PC-9 (cell line): ENCODE measurements at regions not wholly inside any gene's neighbourhood (a gene's known extent, or its start where the extent isn't known, plus 50 kb on each side); places are given as distances from the start of the nearest gene placed in this dataset.

Experiments used
- BruUV-seq: library from RNA; stranded (reverse); fragments of 400-500 nt; replicated peaks from 2 replicates; lab custom pipeline; 2021; lab: Mats Ljungman, UMichigan
- CTCF ChIA-PET: fragments of 300-600 bp; sonication (Branson Sonifier 250); formaldehyde crosslinking; loops from one replicate; lab custom pipeline; 2022; ENCODE audit warnings: antibody characterized with exemption; lab: Charles Lee
- POLR2A ChIA-PET: fragments of 300-600 bp; sonication (Branson Sonifier 250); formaldehyde crosslinking; loops from one replicate; lab custom pipeline; 2022; ENCODE audit warnings: antibody characterized with exemption; ENCODE audit not compliant: unreplicated experiment; lab: Charles Lee
- DNase-seq, 2 experiments: peaks; one replicate each; pipeline versions ENCODE4 v3.0.0 to v3.0.0-alpha.2; 2015 to 2022; ENCODE audit warnings: mixed read lengths in 1 of 2
- H2AFZ ChIP-seq: fragments of 200-600 bp; sonication (generic); 2 replicates; pipeline ENCODE4 v1.8.1; 2017; ENCODE audit warnings: antibody characterized with exemption
- H3F3A ChIP-seq: fragments of 200-600 bp; sonication (generic); 2 replicates; pipeline ENCODE4 v1.8.1; 2017; ENCODE audit warnings: antibody characterized with exemption, mild to moderate bottlenecking, low read depth; ENCODE audit not compliant: insufficient read depth
- H3K27ac ChIP-seq: fragments of 200-600 bp; sonication (generic); 2 replicates; pipeline ENCODE4 v1.6.1; 2016; ENCODE audit warnings: mixed run types
- H3K27me3 ChIP-seq: fragments of 200-600 bp; sonication (generic); 2 replicates; pipeline ENCODE4 v1.6.1; 2016; ENCODE audit warnings: low read depth, mixed run types; ENCODE audit not compliant: insufficient read depth
- H3K36me3 ChIP-seq: fragments of 200-600 bp; sonication (generic); 2 replicates; pipeline ENCODE4 v1.6.1; 2016; ENCODE audit warnings: low read depth, mixed run types
- H3K4me1 ChIP-seq: fragments of 200-600 bp; sonication (generic); replicated peaks from 2 replicates; pipeline ENCODE4 v1.6.1; 2016; ENCODE audit warnings: mixed run types; ENCODE audit not compliant: insufficient read depth
- H3K4me2 ChIP-seq: fragments of 200-600 bp; sonication (generic); 2 replicates; pipeline ENCODE4 v1.6.1; 2017; ENCODE audit warnings: mixed run types
- H3K4me3 ChIP-seq: fragments of 200-600 bp; sonication (generic); 2 replicates; pipeline ENCODE4 v1.6.1; 2016; ENCODE audit warnings: mixed run types
- H3K79me2 ChIP-seq: fragments of 200-600 bp; sonication (generic); 2 replicates; pipeline ENCODE4 v1.6.1; 2017; ENCODE audit warnings: low read depth, mixed run types
- H3K9me2 ChIP-seq: fragments of 200-600 bp; sonication (generic); 2 replicates; pipeline ENCODE4 v1.8.1; 2017; ENCODE audit warnings: mild to moderate bottlenecking; ENCODE audit not compliant: insufficient read depth
- H3K9me3 ChIP-seq: fragments of 200-600 bp; sonication (generic); 2 replicates; pipeline ENCODE4 v1.8.1; 2016; ENCODE audit warnings: low read depth; ENCODE audit not compliant: insufficient read depth
- H4K20me1 ChIP-seq: fragments of 200-600 bp; sonication (generic); 2 replicates; pipeline ENCODE4 v1.8.1; 2017; ENCODE audit not compliant: insufficient read depth
- CTCF ChIP-seq: fragments of 200-600 bp; sonication (generic); conservative IDR thresholded peaks from 2 replicates; pipeline ENCODE4 v1.6.1; 2017; ENCODE audit warnings: mixed run types, antibody characterized with exemption, mild to moderate bottlenecking, moderate library complexity
- EZH2 ChIP-seq: fragments of 200-600 bp; sonication (generic); IDR thresholded peaks from 2 replicates; pipeline ENCODE4 v1.8.0; 2017; ENCODE audit warnings: antibody characterized with exemption, low read depth
- intact Hi-C: fragments of 100-400 bp; cut with micrococcal nuclease; formaldehyde crosslinking; loops from one replicate; pipeline ENCODE4 v1.10.0; 2022; ENCODE audit not compliant: unreplicated experiment

DNA sequence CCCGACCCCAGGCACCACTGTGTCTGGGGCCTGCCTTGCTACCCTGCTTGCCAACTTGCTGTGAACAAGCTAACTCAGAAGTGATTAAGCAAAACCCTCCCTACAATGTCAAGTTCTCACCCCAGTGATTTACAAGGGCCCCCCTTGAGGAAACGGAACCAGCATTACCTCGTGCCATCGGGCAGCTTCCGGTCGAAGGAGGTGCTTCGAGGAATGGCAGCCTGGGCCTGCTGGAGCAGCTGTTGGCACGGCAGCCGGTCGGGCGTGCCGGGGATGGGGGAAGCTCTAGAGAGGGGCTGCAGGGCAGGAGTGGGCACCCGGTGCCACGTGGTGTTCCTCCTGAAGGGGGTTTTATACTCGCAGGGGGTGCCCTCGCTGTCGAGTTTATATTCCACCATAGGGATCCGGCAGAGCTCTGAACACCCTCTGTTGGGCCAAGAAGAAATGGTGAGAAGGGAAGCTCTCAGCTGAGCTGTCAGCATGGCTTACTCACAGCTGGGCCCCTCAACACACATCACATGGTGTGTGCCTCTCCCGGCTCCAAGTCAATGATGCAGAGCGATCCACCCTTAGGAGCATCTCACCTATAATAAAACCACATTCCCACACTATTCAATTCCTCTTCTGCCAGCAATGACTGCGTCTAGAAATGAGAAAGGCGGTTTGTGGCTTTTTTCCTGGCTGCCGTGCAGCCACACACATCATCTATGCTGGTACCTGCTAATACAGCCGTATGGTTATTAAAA, 184.4 kb downstream of the SIPA1L2 start:
- no peaks in the 10 kb centered on the region for H3K9me3 ChIP-seq
- H3F3A ChIP-seq = no peaks in the 10 kb centered on the region
- H3K4me2 ChIP-seq = no peak overlapping the region
- POLR2A ChIA-PET = interaction anchor here (0.7 kb wide), 1 partner anchor 493 kb away, joined by 4 read pairs; no protein-coding TSS in a partner anchor
- intact Hi-C loops = no loop called here
- H3K27ac ChIP-seq = no peak overlapping the region
- H4K20me1 ChIP-seq = no peaks in the 10 kb centered on the region
- BruUV-seq = no TSS peak
- DNase-seq = no peak
- no peaks in the 10 kb centered on the region for H3K27me3 ChIP-seq
- H3K4me3 ChIP-seq = no peak overlapping the region
- CTCF ChIA-PET = no interaction called here
- H3K4me1 ChIP-seq = no peaks in the 10 kb centered on the region
- no peaks in the 10 kb centered on the region for H3K79me2 ChIP-seq
- no peak overlapping the region for H2AFZ ChIP-seq
- H3K36me3 ChIP-seq = no peaks in the 10 kb centered on the region
- TF ChIP-seq EZH2 (no peak), CTCF (no peak)
- H3K9me2 ChIP-seq = no peaks in the 10 kb centered on the region

DNA sequence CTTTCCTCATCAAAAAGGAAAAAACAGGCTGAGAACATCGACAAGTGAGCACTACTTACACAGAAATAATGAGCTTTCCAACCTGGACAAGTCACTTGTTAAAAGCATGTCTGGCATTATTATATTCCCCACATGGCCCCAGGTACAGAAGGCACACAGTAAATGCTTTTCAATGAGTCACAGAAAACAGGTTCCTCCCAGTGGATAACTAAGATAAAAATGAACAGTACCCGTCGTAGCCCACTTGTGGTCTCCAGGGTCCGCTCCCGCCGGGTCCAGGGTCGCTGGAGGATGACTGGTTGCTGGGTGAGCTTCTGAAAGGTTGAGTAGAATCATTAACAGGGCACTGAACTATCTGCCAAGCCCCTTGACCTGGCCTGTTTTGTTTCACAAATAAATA, 186.6 kb downstream of the SIPA1L2 start:
- DNase-seq = no peak
- Histone ChIP-seq H3K4me2 (no peak overlapping the region), H3K27me3 (no peaks in the 10 kb centered on the region), H3K9me3 (no peaks in the 10 kb centered on the region), H4K20me1 (no peaks in the 10 kb centered on the region), H3K27ac (no peak overlapping the region), H3K4me3 (no peak overlapping the region), H2AFZ (no peak overlapping the region), H3F3A (no peaks in the 10 kb centered on the region), H3K36me3 (no peaks in the 10 kb centered on the region), H3K9me2 (no peaks in the 10 kb centered on the region), H3K4me1 (no peaks in the 10 kb centered on the region), H3K79me2 (no peaks in the 10 kb centered on the region)
- intact Hi-C loops = no loop called here
- BruUV-seq = no TSS peak
- ChIA-PET POLR2A (no interaction called here), CTCF (no interaction called here)
- TF ChIP-seq EZH2 = no peak
- TF ChIP-seq CTCF = no peak

DNA sequence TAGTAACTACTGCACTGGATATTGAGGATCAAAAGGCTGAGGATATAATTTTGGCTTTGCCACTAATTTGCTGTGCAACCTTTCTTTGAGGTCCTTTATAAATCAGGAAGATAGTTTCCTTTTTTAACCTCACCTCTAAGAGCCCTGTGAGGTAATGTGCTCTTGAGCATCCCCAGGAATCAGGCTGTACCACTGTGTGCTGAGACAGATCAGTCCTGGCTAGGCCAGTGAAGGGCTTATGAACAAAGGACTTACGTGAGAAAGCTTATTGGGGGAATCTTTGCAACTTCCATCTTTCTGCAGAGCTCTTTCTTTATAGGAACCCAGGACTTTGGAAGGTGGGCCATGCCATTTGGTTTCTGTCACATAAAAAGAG, 188.9 kb downstream of the SIPA1L2 start:
- no peaks in the 10 kb centered on the region for H3K27me3 ChIP-seq
- H3K79me2 ChIP-seq = no peaks in the 10 kb centered on the region
- no peak overlapping the region for H3K4me2 ChIP-seq
- intact Hi-C loops = no loop called here
- no peak overlapping the region for H3K27ac ChIP-seq
- BruUV-seq = no TSS peak
- no peaks in the 10 kb centered on the region for H4K20me1 ChIP-seq
- no peaks in the 10 kb centered on the region for H3K36me3 ChIP-seq
- TF ChIP-seq EZH2 (no peak), CTCF (no peak)
- no peak for DNase-seq
- no peak overlapping the region for H2AFZ ChIP-seq
- ChIA-PET POLR2A (no interaction called here), CTCF (no interaction called here)
- H3K4me1 ChIP-seq = no peaks in the 10 kb centered on the region
- no peaks in the 10 kb centered on the region for H3F3A ChIP-seq
- H3K9me3 ChIP-seq = no peaks in the 10 kb centered on the region
- no peaks in the 10 kb centered on the region for H3K9me2 ChIP-seq
- H3K4me3 ChIP-seq = no peak overlapping the region
